ENCODE measurements at regions not wholly inside any gene's neighbourhood (a gene's known extent, or its start where the extent isn't known, plus 50 kb on each side); places are given as distances from the start of the nearest gene placed in this dataset.
A peak's percentile ranks its signal among the peaks of the same experiment; 100 is the strongest.
"Not testable (repeated sequence)": the region's sequence is repeated elsewhere in the genome, so short reads cannot be mapped to it uniquely, and the experiment has no call there.

GRCh38 chr18:67770520-67770919 lies 254.0 kb upstream of the DSEL start:
- POLR2A ChIA-PET (ENCODE audit: low non-redundant PET): no interaction called here
- CTCF ChIA-PET: interaction anchor here (0.6 kb wide), 1 partner anchor 8 kb away, joined by 3 read pairs; no protein-coding TSS in a partner anchor
- TF ChIP-seq CTCF (conservative IDR thresholded peaks at IDR 0.05; ENCODE audit: low read depth): no peak
- no peak overlapping the region for H3K27ac ChIP-seq
- DNase-seq (ENCODE audit: low spot score): no peak

GRCh38 chr18:67766930-67767329 lies 250.4 kb upstream of the DSEL start:
- DNase-seq (ENCODE audit: low spot score): peak; percentile 7
- CTCF ChIA-PET: interaction anchor here (0.6 kb wide), 1 partner anchor 55 kb away, joined by 3 read pairs; no protein-coding TSS in a partner anchor
- no peak for TF ChIP-seq CTCF (conservative IDR thresholded peaks at IDR 0.05; ENCODE audit: low read depth)
- no peak overlapping the region for H3K27ac ChIP-seq
- POLR2A ChIA-PET (ENCODE audit: low non-redundant PET): no interaction called here

- DNase-seq (ENCODE audit: low spot score); CTCF ChIA-PET; POLR2A ChIA-PET (ENCODE audit: low non-redundant PET); H3K27ac ChIP-seq: not testable (repeated sequence)
Measured at GRCh38 chr18:67752211-67752610, 235.7 kb upstream of the DSEL start.

GRCh38 chr18:67742954-67743353 lies 226.4 kb upstream of the DSEL start:
- no peak for TF ChIP-seq CTCF (conservative IDR thresholded peaks at IDR 0.05; ENCODE audit: low read depth)
- ChIA-PET CTCF (no interaction called here), POLR2A (ENCODE audit: low non-redundant PET) (no interaction called here)
- DNase-seq (ENCODE audit: low spot score): no peak
- H3K27ac ChIP-seq: no peak overlapping the region

GRCh38 chr18:67742525-67742924 lies 226.0 kb upstream of the DSEL start:
- CTCF ChIA-PET: no interaction called here
- no peak overlapping the region for H3K27ac ChIP-seq
- no peak for TF ChIP-seq CTCF (conservative IDR thresholded peaks at IDR 0.05; ENCODE audit: low read depth)
- POLR2A ChIA-PET (ENCODE audit: low non-redundant PET): no interaction called here
- DNase-seq (ENCODE audit: low spot score): no peak

- CTCF ChIA-PET: no interaction called here
- TF ChIP-seq CTCF (conservative IDR thresholded peaks at IDR 0.05; ENCODE audit: low read depth): no peak
- no peak overlapping the region for H3K27ac ChIP-seq
- POLR2A ChIA-PET (ENCODE audit: low non-redundant PET): no interaction called here
- DNase-seq (ENCODE audit: low spot score): no peak
Measured at GRCh38 chr18:67735506-67735905, 219.0 kb upstream of the DSEL start.

GRCh38 chr18:67733088-67733487 lies 216.6 kb upstream of the DSEL start:
- H3K27ac ChIP-seq: no peak overlapping the region
- POLR2A ChIA-PET (ENCODE audit: low non-redundant PET): no interaction called here
- CTCF ChIA-PET: no interaction called here
- TF ChIP-seq CTCF (conservative IDR thresholded peaks at IDR 0.05; ENCODE audit: low read depth): no peak
- DNase-seq (ENCODE audit: low spot score): peak; percentile 17

All from RWPE1 (cell line).